ENCODE measurements at regions not wholly inside any gene's neighbourhood (a gene's known extent, or its start where the extent isn't known, plus 50 kb on each side); places are given as distances from the start of the nearest gene placed in this dataset.

- DNase-seq (ENCODE audit: low read depth in 2 of 2), result no peak
Measured at GRCh38 chr11:26032241-26032640, 299.7 kb upstream of the ANO3 start.

GRCh38 chr11:26035696-26036095, 296.2 kb upstream of the ANO3 start:
- no peak for DNase-seq (ENCODE audit: low read depth in 2 of 2)

GRCh38 chr11:26037716-26038115, 294.2 kb upstream of the ANO3 start:
- DNase-seq (ENCODE audit: low read depth in 2 of 2), result no peak

- DNase-seq (ENCODE audit: low read depth in 2 of 2), result no peak
Measured at GRCh38 chr11:26040339-26040738, 291.6 kb upstream of the ANO3 start.

- no peak for DNase-seq (ENCODE audit: low read depth in 2 of 2)
Measured at GRCh38 chr11:26042113-26042512, 289.8 kb upstream of the ANO3 start.

GRCh38 chr11:26043665-26044064, 288.3 kb upstream of the ANO3 start:
- no peak for DNase-seq (ENCODE audit: low read depth in 2 of 2)

GRCh38 chr11:26044389-26044788, 287.5 kb upstream of the ANO3 start:
- DNase-seq (ENCODE audit: low read depth in 2 of 2), result no peak

- DNase-seq (ENCODE audit: low read depth in 2 of 2), result no peak
Measured at GRCh38 chr11:26045082-26045481, 286.8 kb upstream of the ANO3 start.

- no peak for DNase-seq (ENCODE audit: low read depth in 2 of 2)
Measured at GRCh38 chr11:26048271-26048670, 283.7 kb upstream of the ANO3 start.

GRCh38 chr11:26053966-26054365, 278.0 kb upstream of the ANO3 start:
- DNase-seq (ENCODE audit: low read depth in 2 of 2), result no peak

GRCh38 chr11:26062660-26063059, 269.3 kb upstream of the ANO3 start:
- DNase-seq (ENCODE audit: low read depth in 2 of 2), result no peak

GRCh38 chr11:26063915-26064314, 268.0 kb upstream of the ANO3 start:
- DNase-seq (ENCODE audit: low read depth in 2 of 2), result no peak

- DNase-seq (ENCODE audit: low read depth in 2 of 2), result no peak
Measured at GRCh38 chr11:26065944-26066343, 266.0 kb upstream of the ANO3 start.

- no peak for DNase-seq (ENCODE audit: low read depth in 2 of 2)
Measured at GRCh38 chr11:26070714-26071380, 261.1 kb upstream of the ANO3 start.

GRCh38 chr11:26072614-26073153, 259.2 kb upstream of the ANO3 start:
- no peak for DNase-seq (ENCODE audit: low read depth in 2 of 2)

GRCh38 chr11:26073646-26074045, 258.3 kb upstream of the ANO3 start:
- DNase-seq (ENCODE audit: low read depth in 2 of 2), result no peak

GRCh38 chr11:26076233-26076990, 255.5 kb upstream of the ANO3 start:
- no peak for DNase-seq (ENCODE audit: low read depth in 2 of 2)

- DNase-seq (ENCODE audit: low read depth in 2 of 2), result no peak
Measured at GRCh38 chr11:26078231-26078821, 253.6 kb upstream of the ANO3 start.

- no peak for DNase-seq (ENCODE audit: low read depth in 2 of 2)
Measured at GRCh38 chr11:26084313-26084712, 247.6 kb upstream of the ANO3 start.

- no peak for DNase-seq (ENCODE audit: low read depth in 2 of 2)
Measured at GRCh38 chr11:26086028-26086427, 245.9 kb upstream of the ANO3 start.

- DNase-seq (ENCODE audit: low read depth in 2 of 2), result no peak
Measured at GRCh38 chr11:26087120-26087935, 244.6 kb upstream of the ANO3 start.

- DNase-seq (ENCODE audit: low read depth in 2 of 2), result no peak
Measured at GRCh38 chr11:26088391-26088790, 243.5 kb upstream of the ANO3 start.
